Neutrophil (primary cell): ENCODE measurements at regions not wholly inside any gene's neighbourhood (a gene's known extent, or its start where the extent isn't known, plus 50 kb on each side); places are given as distances from the start of the nearest gene placed in this dataset.

Source experiments
- H3K27ac ChIP-seq: fragments of 200-600 bp; sonication (generic); 2 replicates; pipeline ENCODE4 v1.5.1; 2016; ENCODE audit warnings: mild to moderate bottlenecking, moderate library complexity
- H3K27me3 ChIP-seq: fragments of 200-600 bp; sonication (generic); 2 replicates; pipeline ENCODE4 v1.6.0; 2016; ENCODE audit warnings: mild to moderate bottlenecking
- H3K36me3 ChIP-seq: fragments of 200-600 bp; sonication (generic); 2 replicates; pipeline ENCODE4 v1.5.1; 2017
- H3K4me1 ChIP-seq, 2 experiments: fragments of 200-600 bp in 1 of 2; sonication (generic) in 1 of 2; 1 replicate in 1 of 2; 2 replicates in 1 of 2; pipeline versions ENCODE4 v1.5.1 to v1.6.1; 2013 to 2016; ENCODE audit warnings: low read depth in 1 of 2, low read length in 1 of 2, mild to moderate bottlenecking in 1 of 2, moderate library complexity in 1 of 2; ENCODE audit not compliant: control insufficient read depth in 1 of 2, insufficient read depth in 1 of 2
- H3K4me3 ChIP-seq, 2 experiments: fragments of 200-600 bp in 1 of 2; sonication (generic) in 1 of 2; 1 replicate in 1 of 2; 2 replicates in 1 of 2; pipeline ENCODE4 v1.5.1; 2013 to 2016; ENCODE audit warnings: low read depth in 1 of 2, low read length in 1 of 2, mild to moderate bottlenecking in 1 of 2, moderate library complexity in 1 of 2
- H3K9me3 ChIP-seq: fragments of 200-600 bp; sonication (generic); 2 replicates; pipeline ENCODE4 v1.5.1; 2016
- TF ChIP-seq, protein P1 (sequence below): fragments of 200-600 bp; sonication (generic); IDR thresholded peaks from 2 replicates; pipeline ENCODE4 v1.5.1; 2016; ENCODE audit warnings: antibody characterized with exemption

DNA sequence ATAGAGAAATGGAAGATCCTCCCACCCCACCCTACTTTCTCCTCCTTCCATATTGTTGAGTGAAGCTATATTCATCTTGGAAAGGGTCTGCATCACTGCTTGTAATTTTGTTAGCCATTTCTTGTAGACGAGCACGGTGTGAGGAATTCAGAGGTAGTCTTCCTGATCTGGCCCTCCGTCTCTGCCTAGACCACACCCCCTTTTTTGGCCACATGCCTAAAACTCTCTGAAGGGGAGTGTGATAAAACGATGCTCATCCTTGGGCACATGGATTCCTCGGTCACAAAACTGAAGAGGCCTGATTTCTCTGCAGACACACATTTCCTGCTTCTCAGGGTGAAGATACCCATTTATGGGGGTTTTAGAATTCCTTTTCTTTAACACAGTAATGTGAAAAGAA, 182.8 kb downstream of the LARP7 start:
- Histone ChIP-seq H3K27me3 (peaks cover 37% of the 10 kb centered on the region), H3K4me1 (no peaks in the 10 kb centered on the region), H3K9me3 (no peaks in the 10 kb centered on the region), H3K36me3 (no peaks in the 10 kb centered on the region), H3K4me3 (no peak overlapping the region), H3K27ac (no peak overlapping the region)
- TF ChIP-seq, protein P1, sequence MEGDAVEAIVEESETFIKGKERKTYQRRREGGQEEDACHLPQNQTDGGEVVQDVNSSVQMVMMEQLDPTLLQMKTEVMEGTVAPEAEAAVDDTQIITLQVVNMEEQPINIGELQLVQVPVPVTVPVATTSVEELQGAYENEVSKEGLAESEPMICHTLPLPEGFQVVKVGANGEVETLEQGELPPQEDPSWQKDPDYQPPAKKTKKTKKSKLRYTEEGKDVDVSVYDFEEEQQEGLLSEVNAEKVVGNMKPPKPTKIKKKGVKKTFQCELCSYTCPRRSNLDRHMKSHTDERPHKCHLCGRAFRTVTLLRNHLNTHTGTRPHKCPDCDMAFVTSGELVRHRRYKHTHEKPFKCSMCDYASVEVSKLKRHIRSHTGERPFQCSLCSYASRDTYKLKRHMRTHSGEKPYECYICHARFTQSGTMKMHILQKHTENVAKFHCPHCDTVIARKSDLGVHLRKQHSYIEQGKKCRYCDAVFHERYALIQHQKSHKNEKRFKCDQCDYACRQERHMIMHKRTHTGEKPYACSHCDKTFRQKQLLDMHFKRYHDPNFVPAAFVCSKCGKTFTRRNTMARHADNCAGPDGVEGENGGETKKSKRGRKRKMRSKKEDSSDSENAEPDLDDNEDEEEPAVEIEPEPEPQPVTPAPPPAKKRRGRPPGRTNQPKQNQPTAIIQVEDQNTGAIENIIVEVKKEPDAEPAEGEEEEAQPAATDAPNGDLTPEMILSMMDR = no peak

DNA sequence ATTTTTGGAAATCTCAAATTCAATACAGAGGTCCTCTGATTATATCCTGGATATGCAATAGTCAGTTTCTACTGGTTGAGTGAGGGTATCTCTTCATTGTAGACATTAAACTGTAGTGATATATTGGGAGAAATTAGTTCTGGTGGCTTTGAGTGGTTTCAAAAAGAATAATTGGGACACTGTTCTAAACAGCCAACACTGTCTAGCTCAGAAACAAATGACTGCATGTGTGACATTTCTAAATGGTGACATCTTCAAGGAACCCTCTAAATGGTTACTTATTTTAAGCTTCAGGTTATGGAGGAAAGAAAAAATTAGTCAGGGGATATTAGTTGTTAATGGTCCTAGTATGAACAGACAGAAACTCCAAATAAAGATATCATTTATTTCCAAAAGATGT, 186.2 kb downstream of the LARP7 start:
- H3K4me1 ChIP-seq = no peaks in the 10 kb centered on the region

DNA sequence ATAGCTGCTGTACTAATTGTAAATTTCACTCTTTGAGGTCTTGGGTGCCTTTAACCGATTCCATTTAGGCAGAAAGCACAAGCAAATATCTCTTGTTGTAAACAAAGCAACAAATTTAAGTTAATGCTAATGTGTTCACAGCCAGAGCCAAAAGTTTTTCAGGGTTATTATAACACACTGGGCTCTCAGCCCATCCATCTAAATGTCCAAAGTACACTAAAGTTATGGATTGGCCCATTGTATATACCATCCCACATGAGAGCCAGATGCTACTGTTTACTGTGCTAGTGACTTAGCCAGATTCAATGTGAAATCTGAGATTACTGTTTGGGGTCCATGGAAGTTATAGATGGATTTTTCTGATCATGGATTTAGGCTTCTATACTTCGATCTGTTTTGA, 186.7 kb downstream of the LARP7 start:
- Histone ChIP-seq H3K9me3 (no peaks in the 10 kb centered on the region), H3K27me3 (peaks cover 16% of the 10 kb centered on the region), H3K4me3 (no peak overlapping the region), H3K36me3 (no peaks in the 10 kb centered on the region), H3K27ac (no peak overlapping the region), H3K4me1 (no peaks in the 10 kb centered on the region)
- TF ChIP-seq, protein P1 = no peak

More for the DNA sequence above, 186.2 kb downstream of the LARP7 start:
- Histone ChIP-seq H3K27me3 (peaks cover 21% of the 10 kb centered on the region), H3K4me3 (no peak overlapping the region), H3K36me3 (no peaks in the 10 kb centered on the region), H3K9me3 (no peaks in the 10 kb centered on the region), H3K27ac (no peak overlapping the region)
- TF ChIP-seq, protein P1 = no peak

DNA sequence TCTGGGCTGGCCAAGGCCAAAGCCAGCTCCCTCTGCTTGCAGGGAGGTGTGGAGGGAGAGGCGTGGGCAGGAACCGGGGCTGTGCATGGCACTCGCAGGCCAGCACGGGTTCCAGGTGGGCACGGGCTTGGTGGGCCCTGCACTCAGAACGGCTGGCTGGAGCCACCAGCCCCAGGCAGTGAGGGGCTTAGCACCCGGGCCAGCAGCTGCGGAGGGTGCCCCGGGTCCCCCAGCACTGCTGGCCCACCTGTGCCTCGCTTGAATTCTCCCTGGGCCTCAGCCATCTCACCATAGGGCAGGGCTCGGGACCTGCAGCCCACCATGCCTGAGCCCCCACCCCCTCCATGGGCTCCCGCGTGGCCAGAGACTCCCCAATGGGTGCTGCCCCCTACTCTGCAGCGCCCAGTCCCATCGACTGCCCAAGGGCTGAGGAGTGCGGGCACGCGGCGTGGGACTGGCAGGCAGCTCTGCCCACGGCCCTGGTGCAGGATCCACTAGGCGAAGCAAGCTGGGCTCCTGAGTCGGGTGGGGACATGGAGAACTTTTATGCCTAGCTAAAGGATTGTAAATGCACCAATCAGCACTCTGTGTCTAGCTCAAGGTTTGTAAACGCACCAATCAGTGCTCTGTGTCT, 193.9 kb downstream of the LARP7 start:
- H3K27ac ChIP-seq = no peak overlapping the region
- TF ChIP-seq, protein P1 = no peak
- no peaks in the 10 kb centered on the region for H3K27me3 ChIP-seq
- H3K9me3 ChIP-seq = no peaks in the 10 kb centered on the region
- no peaks in the 10 kb centered on the region for H3K36me3 ChIP-seq
- H3K4me3 ChIP-seq = no peak overlapping the region
- no peaks in the 10 kb centered on the region for H3K4me1 ChIP-seq

DNA sequence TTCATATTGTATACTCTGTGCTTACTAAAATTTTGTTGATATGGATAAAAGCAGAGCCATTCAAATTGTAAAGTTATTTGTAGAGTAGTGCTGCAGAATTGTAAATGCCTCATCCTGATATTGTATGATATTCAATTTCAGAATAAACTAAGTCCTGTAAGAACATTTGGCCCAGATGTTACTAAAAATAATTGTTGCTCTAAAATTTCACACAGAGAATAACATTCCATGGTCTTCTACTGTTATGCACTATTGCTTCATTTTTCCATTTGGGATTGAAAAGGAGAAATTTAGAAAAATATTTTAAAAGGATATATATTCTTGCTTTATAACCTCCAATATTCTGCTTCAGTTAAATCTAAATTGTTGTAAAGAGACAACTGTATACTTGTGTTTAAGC, 195.6 kb downstream of the LARP7 start:
- Histone ChIP-seq H3K9me3 (no peaks in the 10 kb centered on the region), H3K36me3 (no peaks in the 10 kb centered on the region), H3K4me3 (no peak overlapping the region), H3K27ac (no peak overlapping the region), H3K27me3 (no peaks in the 10 kb centered on the region), H3K4me1 (no peaks in the 10 kb centered on the region)
- TF ChIP-seq, protein P1 = no peak
